ENCODE measurements at regions not wholly inside any gene's neighbourhood (a gene's known extent, or its start where the extent isn't known, plus 50 kb on each side); places are given as distances from the start of the nearest gene placed in this dataset.

DNA sequence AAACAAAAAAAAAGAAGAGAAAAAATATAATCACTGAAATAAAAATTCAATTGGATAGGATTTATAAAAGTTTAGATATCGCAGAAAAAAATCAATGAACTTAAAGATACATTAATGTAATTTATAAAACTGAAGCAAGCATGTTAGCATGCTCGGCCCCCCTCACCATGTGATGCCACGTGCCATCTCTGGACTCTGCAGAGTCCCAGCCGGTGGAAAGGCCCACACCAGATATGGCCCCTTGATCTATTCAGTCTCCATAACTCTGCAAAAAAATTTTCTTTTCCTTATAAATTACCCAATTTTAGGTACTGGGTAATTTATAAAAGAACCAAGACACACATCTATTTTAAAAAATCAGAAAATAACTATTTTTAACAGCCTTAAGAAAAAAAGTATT lies 476.0 kb upstream of the ANO3 start:
- TF ChIP-seq, protein P1, sequence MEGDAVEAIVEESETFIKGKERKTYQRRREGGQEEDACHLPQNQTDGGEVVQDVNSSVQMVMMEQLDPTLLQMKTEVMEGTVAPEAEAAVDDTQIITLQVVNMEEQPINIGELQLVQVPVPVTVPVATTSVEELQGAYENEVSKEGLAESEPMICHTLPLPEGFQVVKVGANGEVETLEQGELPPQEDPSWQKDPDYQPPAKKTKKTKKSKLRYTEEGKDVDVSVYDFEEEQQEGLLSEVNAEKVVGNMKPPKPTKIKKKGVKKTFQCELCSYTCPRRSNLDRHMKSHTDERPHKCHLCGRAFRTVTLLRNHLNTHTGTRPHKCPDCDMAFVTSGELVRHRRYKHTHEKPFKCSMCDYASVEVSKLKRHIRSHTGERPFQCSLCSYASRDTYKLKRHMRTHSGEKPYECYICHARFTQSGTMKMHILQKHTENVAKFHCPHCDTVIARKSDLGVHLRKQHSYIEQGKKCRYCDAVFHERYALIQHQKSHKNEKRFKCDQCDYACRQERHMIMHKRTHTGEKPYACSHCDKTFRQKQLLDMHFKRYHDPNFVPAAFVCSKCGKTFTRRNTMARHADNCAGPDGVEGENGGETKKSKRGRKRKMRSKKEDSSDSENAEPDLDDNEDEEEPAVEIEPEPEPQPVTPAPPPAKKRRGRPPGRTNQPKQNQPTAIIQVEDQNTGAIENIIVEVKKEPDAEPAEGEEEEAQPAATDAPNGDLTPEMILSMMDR (IDR thresholded peaks at IDR 0.05; ENCODE audit: borderline replicate concordance, insufficient read depth, low read depth, low read length) = no peak
- no peak overlapping the region for H3K4me3 ChIP-seq (ENCODE audit: low read depth, low read length)

GRCh38 chr11:25859776-25860175 lies 472.2 kb upstream of the ANO3 start:
- H3K4me3 ChIP-seq (ENCODE audit: low read depth, low read length) = no peak overlapping the region
- TF ChIP-seq, protein P1 (IDR thresholded peaks at IDR 0.05; ENCODE audit: borderline replicate concordance, insufficient read depth, low read depth, low read length) = no peak

DNA sequence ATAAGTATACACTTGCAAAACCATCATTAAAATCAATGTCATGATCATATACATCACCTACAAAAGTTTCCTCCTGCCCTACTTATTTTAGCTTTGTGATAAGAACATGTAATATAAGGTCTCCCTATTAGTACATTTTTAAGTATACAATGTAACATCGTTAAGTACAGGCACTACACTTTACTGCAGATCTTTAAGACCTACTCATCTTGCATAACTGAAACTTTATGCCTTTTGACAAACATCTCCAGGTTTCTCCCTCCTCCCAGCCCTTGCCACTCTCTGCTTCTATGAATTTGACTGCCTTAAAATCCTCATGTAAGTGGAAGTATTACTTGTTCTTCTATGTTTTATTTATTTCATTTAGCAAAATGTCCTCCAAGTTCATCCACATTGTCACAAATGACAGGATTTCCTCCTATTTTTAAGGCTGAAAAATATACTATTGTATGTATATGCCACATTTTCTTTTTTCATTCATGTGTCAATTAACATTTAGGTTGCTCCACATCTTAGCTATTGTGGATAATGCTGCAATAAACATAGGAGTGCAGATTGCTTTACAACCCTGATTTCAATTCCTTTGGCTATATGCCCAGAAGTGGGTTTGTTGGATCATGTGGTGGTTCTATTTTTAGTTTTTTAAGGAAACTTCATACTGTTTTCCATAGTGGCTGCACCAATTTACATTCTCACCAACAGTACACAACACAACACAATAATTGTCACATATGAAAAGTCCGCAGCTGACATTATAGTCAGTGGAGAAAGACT lies 471.1 kb upstream of the ANO3 start:
- H3K4me3 ChIP-seq (ENCODE audit: low read depth, low read length) = no peak overlapping the region
- TF ChIP-seq, protein P1 (IDR thresholded peaks at IDR 0.05; ENCODE audit: borderline replicate concordance, insufficient read depth, low read depth, low read length) = no peak

DNA sequence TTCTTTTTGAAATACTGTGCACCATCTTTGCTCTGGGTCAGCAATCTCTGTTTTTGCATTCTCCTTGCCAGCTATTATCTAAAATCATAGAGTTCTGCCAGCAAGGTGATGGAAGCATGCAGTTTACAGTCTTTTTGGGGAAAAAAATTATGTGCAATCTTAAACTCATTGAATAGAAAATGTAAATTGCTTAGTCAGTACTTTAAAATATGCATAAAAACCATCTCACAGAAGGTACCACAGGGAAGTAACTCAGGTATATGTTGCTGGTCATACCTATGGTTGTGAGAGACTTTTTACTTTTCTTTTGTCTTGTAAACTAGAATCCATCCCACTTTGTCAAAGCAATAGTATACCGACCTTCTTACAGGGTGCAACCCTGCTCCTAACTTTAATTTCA lies 469.8 kb upstream of the ANO3 start:
- no peak overlapping the region for H3K4me3 ChIP-seq (ENCODE audit: low read depth, low read length)
- TF ChIP-seq, protein P1 (IDR thresholded peaks at IDR 0.05; ENCODE audit: borderline replicate concordance, insufficient read depth, low read depth, low read length) = no peak

DNA sequence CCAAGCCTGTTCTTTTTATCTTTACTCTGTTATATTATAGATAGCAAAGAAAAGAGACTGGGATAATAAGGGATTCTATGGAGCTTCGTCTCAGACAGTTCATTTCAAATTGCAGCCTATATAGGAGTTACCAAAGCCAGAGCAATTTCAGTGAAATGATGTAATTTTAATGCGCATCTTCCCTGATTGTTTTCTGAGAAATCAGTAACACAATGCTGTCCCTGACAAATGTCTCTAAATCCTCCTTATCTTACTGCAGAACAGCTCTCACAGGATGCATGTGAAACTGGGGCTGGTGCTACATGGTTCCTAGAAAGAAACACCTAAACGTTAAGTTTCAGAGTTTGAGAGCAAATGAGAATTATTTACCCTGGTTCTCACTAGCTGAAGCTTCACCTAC lies 467.9 kb upstream of the ANO3 start:
- H3K4me3 ChIP-seq (ENCODE audit: low read depth, low read length) = no peak overlapping the region
- TF ChIP-seq, protein P1 (IDR thresholded peaks at IDR 0.05; ENCODE audit: borderline replicate concordance, insufficient read depth, low read depth, low read length) = no peak

DNA sequence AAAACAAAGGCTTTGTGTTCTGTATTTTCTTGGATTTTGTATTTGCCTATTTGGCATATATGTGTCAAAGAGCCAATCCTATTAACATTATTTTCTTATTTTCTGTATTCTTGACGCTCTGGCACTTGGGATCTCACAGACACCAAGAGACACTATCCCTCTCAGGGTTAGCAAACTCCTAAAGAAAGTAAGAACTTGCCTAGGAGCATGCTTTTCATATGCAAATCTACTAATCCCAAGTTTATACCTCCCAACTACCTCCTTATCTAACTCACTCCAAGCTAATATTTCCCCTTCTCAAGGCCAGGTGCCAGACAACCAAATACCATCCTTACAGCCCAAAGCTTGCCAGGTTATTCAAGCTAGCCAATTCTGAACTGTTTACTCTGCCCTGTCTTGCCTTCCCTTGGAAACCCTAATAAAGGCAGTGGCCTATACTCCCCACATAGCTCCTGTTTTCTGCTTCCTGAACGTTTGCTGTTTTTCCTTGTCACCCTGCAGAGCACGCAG lies 455.4 kb upstream of the ANO3 start:
- H3K4me3 ChIP-seq (ENCODE audit: low read depth, low read length) = no peak overlapping the region
- TF ChIP-seq, protein P1 (IDR thresholded peaks at IDR 0.05; ENCODE audit: borderline replicate concordance, insufficient read depth, low read depth, low read length) = no peak

- no peak overlapping the region for H3K4me3 ChIP-seq (ENCODE audit: low read depth, low read length)
- TF ChIP-seq, protein P1 (IDR thresholded peaks at IDR 0.05; ENCODE audit: borderline replicate concordance, insufficient read depth, low read depth, low read length) = no peak
Observed at GRCh38 chr11:25886036-25886435, 445.9 kb upstream of the ANO3 start.
